GM12878 (cell line): ENCODE measurements at regions not wholly inside any gene's neighbourhood (a gene's known extent, or its start where the extent isn't known, plus 50 kb on each side); places are given as distances from the start of the nearest gene placed in this dataset.

Source experiments
- ATAC-seq: fragments of 200-7000 bp; cut with Tn5 transposase; 3 replicates; pipeline ENCODE4 v1.9.1; 2020; ENCODE audit warnings: mild to moderate bottlenecking, moderate library complexity
- BruUV-seq: library from RNA; stranded (reverse); fragments of 400-500 nt; replicated peaks from 2 replicates; lab custom pipeline; 2021; lab: Mats Ljungman, UMichigan
- CTCF ChIA-PET: fragments of 300-600 bp; sonication (Branson Sonifier 250); formaldehyde crosslinking; extraction: SDS; loops from one replicate; lab custom pipeline; 2021; ENCODE audit warnings: inconsistent platforms; lab: Yijun Ruan, JAX
- POLR2A ChIA-PET: fragments of 350-600 bp; formaldehyde crosslinking; extraction: SDS; loops from one replicate; lab custom pipeline; 2021; ENCODE audit warnings: inconsistent platforms; lab: Charles Lee
- RAD21 ChIA-PET: fragments of 300-600 bp; sonication (Branson Sonifier 250); formaldehyde crosslinking; loops from one replicate; lab custom pipeline; 2023; ENCODE audit warnings: antibody characterized with exemption; ENCODE audit not compliant: unreplicated experiment; lab: Charles Lee
- SMC1A ChIA-PET: fragments of 300-600 bp; sonication (Branson Sonifier 250); formaldehyde crosslinking; loops from one replicate; lab custom pipeline; 2023; ENCODE audit not compliant: unreplicated experiment, uncharacterized antibody; lab: Charles Lee
- DNase-seq: peaks from one replicate; pipeline ENCODE4 v3.0.0-alpha.2; 2011; ENCODE audit warnings: low read depth, low spot score
- FAIRE-seq: peaks from 3 replicates; lab custom pipeline; 2011; peaks lifted over from hg19 to GRCh38; lab: Jason Lieb, UNC
- H2AFZ ChIP-seq: 2 replicates; pipeline ENCODE4 v1.6.0; 2011; ENCODE audit warnings: low read depth, low read length, control low read depth; ENCODE audit not compliant: control insufficient read depth
- H3K27ac ChIP-seq: 2 replicates; pipeline ENCODE4 v1.5.1; 2011; ENCODE audit warnings: control low read depth; ENCODE audit not compliant: control insufficient read depth, insufficient read depth
- H3K27me3 ChIP-seq, 2 experiments: replicated peaks in 1 of 2; 2 replicates each; pipeline versions ENCODE4 v1.6.0 to v1.6.1; 2011; ENCODE audit warnings: low read length in 1 of 2; ENCODE audit not compliant: control insufficient read depth in 2 of 2, insufficient read depth in 2 of 2
- H3K36me3 ChIP-seq, 2 experiments: 2 replicates each; pipeline ENCODE4 v1.5.1; 2011; ENCODE audit warnings: low read length in 1 of 2; ENCODE audit not compliant: control insufficient read depth in 2 of 2, insufficient read depth in 2 of 2
- H3K4me1 ChIP-seq: 2 replicates; pipeline ENCODE4 v1.6.1; 2011; ENCODE audit warnings: mild to moderate bottlenecking, low read length, moderate library complexity, mixed read lengths; ENCODE audit not compliant: control insufficient read depth, insufficient read depth
- H3K4me2 ChIP-seq: 2 replicates; pipeline ENCODE4 v1.6.0; 2011; ENCODE audit warnings: control low read depth; ENCODE audit not compliant: control insufficient read depth, insufficient read depth
- H3K4me3 ChIP-seq: fragments of 200-600 bp; sonication (generic); 2 replicates; pipeline ENCODE4 v1.5.1; 2016
- H3K79me2 ChIP-seq: 2 replicates; pipeline ENCODE4 v1.6.0; 2011; ENCODE audit warnings: low read length; ENCODE audit not compliant: control insufficient read depth, insufficient read depth
- H3K9ac ChIP-seq: 2 replicates; pipeline ENCODE4 v1.8.0; 2011; ENCODE audit warnings: low read length, control low read depth, mixed read lengths; ENCODE audit not compliant: control insufficient read depth, insufficient read depth
- H3K9me3 ChIP-seq: replicated peaks from 3 replicates; pipeline ENCODE4 v1.5.1; 2011; ENCODE audit warnings: mild to moderate bottlenecking, low read length; ENCODE audit not compliant: control insufficient read depth, insufficient read depth
- H4K20me1 ChIP-seq: 2 replicates; pipeline ENCODE4 v1.6.0; 2011; ENCODE audit not compliant: control insufficient read depth, insufficient read depth
- FOS ChIP-seq: IDR thresholded peaks from 3 replicates; pipeline ENCODE4 v1.6.1; 2011; ENCODE audit warnings: borderline replicate concordance; ENCODE audit not compliant: insufficient read length; ENCODE audit errors: extremely low read depth
- JUND ChIP-seq: IDR thresholded peaks from 2 replicates; pipeline ENCODE4 v1.6.1; 2012; ENCODE audit warnings: low read depth, mild to moderate bottlenecking, low read length, improper control_type of control experiment, moderate library complexity
- MYB ChIP-seq: fragments of 150-350 bp; IDR thresholded peaks from 2 replicates; pipeline ENCODE4 v1.6.1; 2014; ENCODE audit warnings: mild to moderate bottlenecking, low read depth, low read length, borderline replicate concordance
- PAX8 ChIP-seq: fragments of 450-650 bp; IDR thresholded peaks from 2 replicates; pipeline ENCODE4 v1.6.1; 2017; ENCODE audit warnings: mild to moderate bottlenecking, moderate library complexity
- POLR2AphosphoS5 ChIP-seq: IDR thresholded peaks from 2 replicates; pipeline ENCODE4 v1.6.1; 2011; ENCODE audit warnings: mild to moderate bottlenecking, low read length, inconsistent platforms
- SIN3A ChIP-seq: IDR thresholded peaks from 2 replicates; pipeline ENCODE4 v1.6.1; 2012; ENCODE audit warnings: low read depth, low read length, improper control_type of control experiment
- SMARCA5 ChIP-seq: fragments of 450-650 bp; IDR thresholded peaks from 2 replicates; pipeline ENCODE4 v1.6.1; 2017; ENCODE audit warnings: mild to moderate bottlenecking
- SUPT20H ChIP-seq: IDR thresholded peaks from 2 replicates; pipeline ENCODE4 v1.6.1; 2011; ENCODE audit warnings: low read depth, mild to moderate bottlenecking, low read length, moderate library complexity, borderline replicate concordance; ENCODE audit not compliant: control insufficient read depth
- ZNF687 ChIP-seq: fragments of 450-650 bp; IDR thresholded peaks from 2 replicates; pipeline ENCODE4 v1.6.1; 2017; ENCODE audit warnings: mild to moderate bottlenecking, moderate library complexity
- ZSCAN29 ChIP-seq: fragments of 450-650 bp; IDR thresholded peaks from 2 replicates; pipeline ENCODE4 v1.6.1; 2017; ENCODE audit warnings: mild to moderate bottlenecking, moderate library complexity
- WGBS: methylation state at CpG from one replicate; pipeline ENCODE4 v1.1.6; 2016; ENCODE audit warnings: low lambda C conversion rate; ENCODE audit not compliant: insufficient replicate concordance, insufficient coverage; ENCODE audit errors: missing lambda C conversion rate; 5-methylcytosine and 5-hydroxymethylcytosine counted together
- in situ Hi-C: fragments of 300-500 bp; cut with MboI; formaldehyde crosslinking; loops from 9 replicates; pipeline ENCODE4 v1.14.3; 2018; ENCODE audit warnings: mixed read lengths
- intact Hi-C: fragments of 100-400 bp; cut with micrococcal nuclease; formaldehyde crosslinking; loops from one replicate; pipeline ENCODE4 v1.14.2; 2022; ENCODE audit not compliant: unreplicated experiment
- TF ChIP-seq, protein P1 (sequence below): fragments of 450-650 bp; IDR thresholded peaks from 2 replicates; pipeline ENCODE4 v1.6.1; 2016; ENCODE audit warnings: mild to moderate bottlenecking
- TF ChIP-seq, protein P2 (sequence below): fragments of 450-650 bp; formaldehyde crosslinking; IDR thresholded peaks from 2 replicates; pipeline ENCODE4 v1.5.0; 2022; ENCODE audit warnings: mild to moderate bottlenecking, missing genetic modification characterization
- TF ChIP-seq, protein P3 (sequence below): fragments of 450-650 bp; IDR thresholded peaks from 2 replicates; pipeline ENCODE4 v1.6.1; 2016; ENCODE audit warnings: mild to moderate bottlenecking

DNA sequence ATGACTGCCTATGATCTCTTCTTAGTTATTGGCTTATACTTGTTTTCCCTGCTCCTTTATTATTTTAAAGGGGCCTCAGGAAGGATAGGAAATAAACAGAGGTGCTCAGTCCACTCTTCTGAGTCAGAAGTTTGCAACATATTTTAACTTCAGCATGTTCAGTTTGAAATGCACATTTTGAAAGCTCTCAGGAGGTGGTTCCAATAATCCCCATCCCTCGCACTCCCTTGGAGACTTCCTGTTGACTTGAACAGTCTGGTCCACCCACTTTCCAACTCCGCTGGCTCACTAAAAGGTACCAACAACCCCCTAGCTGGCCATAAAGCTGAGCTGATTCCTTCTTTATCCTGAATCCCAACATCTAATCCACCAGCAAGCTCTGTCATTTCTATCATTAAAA, 78.3 kb upstream of the DUSP21 start (continued):
- TF ChIP-seq, protein P1, sequence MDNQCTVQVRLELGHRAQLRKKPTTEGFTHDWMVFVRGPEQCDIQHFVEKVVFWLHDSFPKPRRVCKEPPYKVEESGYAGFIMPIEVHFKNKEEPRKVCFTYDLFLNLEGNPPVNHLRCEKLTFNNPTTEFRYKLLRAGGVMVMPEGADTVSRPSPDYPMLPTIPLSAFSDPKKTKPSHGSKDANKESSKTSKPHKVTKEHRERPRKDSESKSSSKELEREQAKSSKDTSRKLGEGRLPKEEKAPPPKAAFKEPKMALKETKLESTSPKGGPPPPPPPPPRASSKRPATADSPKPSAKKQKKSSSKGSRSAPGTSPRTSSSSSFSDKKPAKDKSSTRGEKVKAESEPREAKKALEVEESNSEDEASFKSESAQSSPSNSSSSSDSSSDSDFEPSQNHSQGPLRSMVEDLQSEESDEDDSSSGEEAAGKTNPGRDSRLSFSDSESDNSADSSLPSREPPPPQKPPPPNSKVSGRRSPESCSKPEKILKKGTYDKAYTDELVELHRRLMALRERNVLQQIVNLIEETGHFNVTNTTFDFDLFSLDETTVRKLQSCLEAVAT, result no peak
- TF ChIP-seq SMARCA5 (no peak), MYB (no peak)
- TF ChIP-seq, protein P2, sequence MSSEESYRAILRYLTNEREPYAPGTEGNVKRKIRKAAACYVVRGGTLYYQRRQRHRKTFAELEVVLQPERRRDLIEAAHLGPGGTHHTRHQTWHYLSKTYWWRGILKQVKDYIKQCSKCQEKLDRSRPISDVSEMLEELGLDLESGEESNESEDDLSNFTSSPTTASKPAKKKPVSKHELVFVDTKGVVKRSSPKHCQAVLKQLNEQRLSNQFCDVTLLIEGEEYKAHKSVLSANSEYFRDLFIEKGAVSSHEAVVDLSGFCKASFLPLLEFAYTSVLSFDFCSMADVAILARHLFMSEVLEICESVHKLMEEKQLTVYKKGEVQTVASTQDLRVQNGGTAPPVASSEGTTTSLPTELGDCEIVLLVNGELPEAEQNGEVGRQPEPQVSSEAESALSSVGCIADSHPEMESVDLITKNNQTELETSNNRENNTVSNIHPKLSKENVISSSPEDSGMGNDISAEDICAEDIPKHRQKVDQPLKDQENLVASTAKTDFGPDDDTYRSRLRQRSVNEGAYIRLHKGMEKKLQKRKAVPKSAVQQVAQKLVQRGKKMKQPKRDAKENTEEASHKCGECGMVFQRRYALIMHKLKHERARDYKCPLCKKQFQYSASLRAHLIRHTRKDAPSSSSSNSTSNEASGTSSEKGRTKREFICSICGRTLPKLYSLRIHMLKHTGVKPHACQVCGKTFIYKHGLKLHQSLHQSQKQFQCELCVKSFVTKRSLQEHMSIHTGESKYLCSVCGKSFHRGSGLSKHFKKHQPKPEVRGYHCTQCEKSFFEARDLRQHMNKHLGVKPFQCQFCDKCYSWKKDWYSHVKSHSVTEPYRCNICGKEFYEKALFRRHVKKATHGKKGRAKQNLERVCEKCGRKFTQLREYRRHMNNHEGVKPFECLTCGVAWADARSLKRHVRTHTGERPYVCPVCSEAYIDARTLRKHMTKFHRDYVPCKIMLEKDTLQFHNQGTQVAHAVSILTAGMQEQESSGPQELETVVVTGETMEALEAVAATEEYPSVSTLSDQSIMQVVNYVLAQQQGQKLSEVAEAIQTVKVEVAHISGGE (CRISPR knock-in tag), result no peak
- TF ChIP-seq, protein P3, sequence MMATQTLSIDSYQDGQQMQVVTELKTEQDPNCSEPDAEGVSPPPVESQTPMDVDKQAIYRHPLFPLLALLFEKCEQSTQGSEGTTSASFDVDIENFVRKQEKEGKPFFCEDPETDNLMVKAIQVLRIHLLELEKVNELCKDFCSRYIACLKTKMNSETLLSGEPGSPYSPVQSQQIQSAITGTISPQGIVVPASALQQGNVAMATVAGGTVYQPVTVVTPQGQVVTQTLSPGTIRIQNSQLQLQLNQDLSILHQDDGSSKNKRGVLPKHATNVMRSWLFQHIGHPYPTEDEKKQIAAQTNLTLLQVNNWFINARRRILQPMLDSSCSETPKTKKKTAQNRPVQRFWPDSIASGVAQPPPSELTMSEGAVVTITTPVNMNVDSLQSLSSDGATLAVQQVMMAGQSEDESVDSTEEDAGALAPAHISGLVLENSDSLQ, result no peak

DNA sequence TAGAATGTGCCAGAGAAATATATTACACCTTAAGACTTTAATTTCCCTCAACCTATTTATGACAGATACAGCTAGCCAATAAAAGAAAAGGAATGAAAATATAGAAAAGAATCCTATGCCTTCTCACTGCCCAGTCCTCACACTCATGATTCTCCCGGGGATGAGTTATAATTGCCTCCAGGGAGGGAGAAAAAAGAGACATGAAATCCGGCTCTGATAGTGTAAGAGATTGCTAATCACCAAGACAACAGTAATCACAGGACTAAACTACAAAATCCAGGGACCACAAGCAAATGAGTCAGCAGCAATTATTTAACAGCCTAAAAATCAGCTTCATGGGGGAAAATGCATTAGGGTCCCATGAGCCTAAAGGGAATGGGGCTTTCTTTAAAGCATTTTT, 95.9 kb upstream of the DUSP21 start:
- Histone ChIP-seq H3K79me2 (no peaks in the 10 kb centered on the region), H3K4me1 (no peaks in the 10 kb centered on the region), H3K4me2 (no peak overlapping the region), H3K9ac (no peak overlapping the region), H3K27ac (no peak overlapping the region), H2AFZ (no peak overlapping the region), H3K4me3 (no peak overlapping the region), H3K27me3 (no peaks in the 10 kb centered on the region; a peak in 1 of 4 replicates), H3K9me3 (no peaks in the 10 kb centered on the region), H3K36me3 (no peaks in the 10 kb centered on the region), H4K20me1 (no peaks in the 10 kb centered on the region)
- CTCF ChIA-PET, result no interaction called here
- no TSS peak for BruUV-seq
- FAIRE-seq, result no peak
- RAD21 ChIA-PET, result no interaction called here
- intact Hi-C loops, result no loop called here
- WGBS, result 57% methylated on average over 2 of the region's 2 CpGs
- no peak for ATAC-seq
- SMC1A ChIA-PET, result no interaction called here
- DNase-seq, result no peak
- POLR2A ChIA-PET, result no interaction called here
- in situ Hi-C loops, result no loop called here
- TF ChIP-seq SUPT20H (no peak), PAX8 (no peak), ZSCAN29 (no peak), POLR2AphosphoS5 (no peak), ZNF687 (no peak), SMARCA5 (no peak), FOS (no peak), JUND (no peak), SIN3A (no peak)
